ENCODE measurements at regions not wholly inside any gene's neighbourhood (a gene's known extent, or its start where the extent isn't known, plus 50 kb on each side); places are given as distances from the start of the nearest gene placed in this dataset.

- TF ChIP-seq CTCF (IDR thresholded peaks at IDR 0.05) (no peak), POLR2A (IDR thresholded peaks at IDR 0.05) (no peak)
Measured at GRCh38 chr4:81679315-81679714, 207.6 kb upstream of the RASGEF1B start.

Measured in esophagus squamous epithelium (tissue), 4 donors.